ENCODE measurements at regions not wholly inside any gene's neighbourhood (a gene's known extent, or its start where the extent isn't known, plus 50 kb on each side); places are given as distances from the start of the nearest gene placed in this dataset.

DNA sequence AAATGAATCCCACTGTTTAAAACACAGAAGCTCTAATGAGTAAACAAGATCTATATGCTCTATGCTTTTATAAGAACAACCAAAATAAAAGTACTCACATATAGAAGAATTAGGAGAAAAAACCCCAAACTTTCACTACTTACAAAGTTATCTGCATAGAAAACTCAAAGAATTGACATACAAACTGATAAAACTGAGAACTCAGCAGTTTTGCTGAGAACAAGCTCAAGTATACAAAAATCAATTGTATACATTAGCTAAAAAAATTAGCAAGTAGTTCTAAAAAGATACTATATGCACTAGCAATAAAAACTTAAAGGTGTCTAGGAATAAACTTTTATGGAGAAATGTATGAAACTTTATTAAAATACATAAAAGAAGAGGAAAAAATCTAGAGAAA lies 186.2 kb upstream of the KAZN start:
- TF ChIP-seq CTCF (conservative IDR thresholded peaks at IDR 0.05) (no peak), ZFX (IDR thresholded peaks at IDR 0.05) (no peak)

Measured in C4-2B (cell line).